Uterus (tissue), 3 donors: ENCODE measurements at regions not wholly inside any gene's neighbourhood (a gene's known extent, or its start where the extent isn't known, plus 50 kb on each side); places are given as distances from the start of the nearest gene placed in this dataset.

Experiments
- DNase-seq, 2 donors: peaks; one replicate each; pipeline ENCODE4 v3.0.0-alpha.2; 2019 to 2020
- H3K27ac ChIP-seq, 2 donors: fragments of 200-600 bp; sonication (generic); 1 replicate in 1 of 2; 2 replicates in 1 of 2; pipeline ENCODE4 v1.5.1; 2016 to 2018
- H3K27me3 ChIP-seq, 2 donors: fragments of 200-600 bp; sonication (generic); one replicate each; pipeline ENCODE4 v1.5.1; 2018 to 2019; ENCODE audit warnings: control low read depth in 1 of 2
- H3K36me3 ChIP-seq, 2 donors: fragments of 200-600 bp; sonication (generic); one replicate each; pipeline ENCODE4 v1.5.1; 2019; ENCODE audit warnings: control low read depth in 1 of 2
- H3K4me1 ChIP-seq, 2 donors: fragments of 200-600 bp; sonication (generic); one replicate each; pipeline ENCODE4 v1.5.1; 2018 to 2019; ENCODE audit warnings: control low read depth in 1 of 2
- H3K4me3 ChIP-seq, 2 donors: fragments of 200-600 bp; sonication (generic); 1 replicate in 1 of 2; 2 replicates in 1 of 2; pipeline ENCODE4 v1.5.1; 2018 to 2019; ENCODE audit warnings: mild to moderate bottlenecking in 1 of 2
- H3K9me3 ChIP-seq, 2 donors: fragments of 200-600 bp; sonication (generic); one replicate each; pipeline ENCODE4 v1.5.1; 2019; ENCODE audit warnings: control low read depth in 1 of 2
- CTCF ChIP-seq, 4 experiments: fragments of 200-600 bp in 2 of 4; fragments of 450-650 bp in 2 of 4; sonication (generic) in 2 of 4; IDR thresholded peaks; one replicate each; pipeline ENCODE4 v1.5.1; 2016 to 2019; ENCODE audit warnings: antibody characterized with exemption in 4 of 4, mild to moderate bottlenecking in 2 of 4, moderate library complexity in 1 of 4
- POLR2A ChIP-seq, 2 donors: fragments of 450-650 bp; IDR thresholded peaks; one replicate each; pipeline ENCODE4 v1.6.1; 2016; ENCODE audit warnings: antibody characterized with exemption in 2 of 2, mild to moderate bottlenecking in 1 of 2, moderate library complexity in 1 of 2
- intact Hi-C: fragments of 100-400 bp; cut with DNase I; formaldehyde crosslinking; loops from one replicate; pipeline ENCODE4 v1.15.1; 2023; ENCODE audit warnings: low total_unique reads
- donor health status: DM: yes; HTN: yes; CAD: no.

DNA sequence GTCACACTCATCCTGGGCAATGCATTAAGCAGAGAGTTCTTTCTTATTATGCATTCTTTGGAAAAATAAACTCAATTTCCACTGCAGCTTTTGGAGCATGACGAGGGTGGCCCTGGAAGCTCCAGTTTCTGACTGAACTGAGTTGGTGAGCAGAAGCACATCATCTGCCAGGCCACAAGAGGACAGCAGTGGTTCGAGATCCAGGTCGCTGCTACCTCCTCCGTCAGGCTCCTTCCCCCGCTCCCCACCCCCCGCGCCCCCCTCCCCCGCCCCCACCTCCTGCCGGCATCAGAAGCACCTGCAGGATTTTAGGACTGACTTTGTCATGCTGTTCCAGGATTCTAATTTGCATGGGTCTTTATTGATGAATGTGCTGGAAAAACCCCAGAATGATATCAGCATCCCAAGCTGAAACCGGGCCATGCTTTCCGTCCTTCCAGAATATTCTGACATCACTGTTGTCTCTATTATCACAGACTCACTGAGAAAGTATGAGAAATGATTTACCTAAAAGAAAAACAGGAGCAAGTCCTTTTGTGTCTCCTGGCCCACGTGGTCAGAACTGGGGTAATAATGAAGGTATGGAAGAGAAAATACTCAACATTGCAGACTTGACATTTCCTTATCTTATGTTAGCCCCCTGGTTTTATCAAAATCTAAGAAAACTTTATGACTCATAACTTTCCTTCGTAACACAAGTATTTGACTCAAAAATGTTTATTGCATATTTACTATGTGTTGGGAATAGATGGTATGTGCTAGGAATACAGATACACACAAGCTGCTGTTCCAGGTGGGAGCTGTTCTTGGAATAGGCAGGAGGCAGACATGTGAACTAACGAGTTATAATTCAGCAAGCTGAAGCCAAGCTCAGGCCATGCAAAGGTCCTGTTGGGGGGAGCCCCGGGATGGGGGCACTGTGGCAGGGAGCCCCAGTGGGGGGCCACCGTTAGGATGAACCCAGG is 220.2 kb upstream of the EXOC2 start:
- no peak overlapping the region for H3K4me3 ChIP-seq
- no peak overlapping the region for H3K27ac ChIP-seq
- H3K9me3 ChIP-seq: no peaks in the 10 kb centered on the region
- no peaks in the 10 kb centered on the region for H3K27me3 ChIP-seq
- intact Hi-C loops: no loop called here
- no peaks in the 10 kb centered on the region for H3K4me1 ChIP-seq
- H3K36me3 ChIP-seq: no peaks in the 10 kb centered on the region
- TF ChIP-seq POLR2A (IDR thresholded peaks at IDR 0.05): no peak
- TF ChIP-seq CTCF (IDR thresholded peaks at IDR 0.05): no peak
- no peak for DNase-seq

DNA sequence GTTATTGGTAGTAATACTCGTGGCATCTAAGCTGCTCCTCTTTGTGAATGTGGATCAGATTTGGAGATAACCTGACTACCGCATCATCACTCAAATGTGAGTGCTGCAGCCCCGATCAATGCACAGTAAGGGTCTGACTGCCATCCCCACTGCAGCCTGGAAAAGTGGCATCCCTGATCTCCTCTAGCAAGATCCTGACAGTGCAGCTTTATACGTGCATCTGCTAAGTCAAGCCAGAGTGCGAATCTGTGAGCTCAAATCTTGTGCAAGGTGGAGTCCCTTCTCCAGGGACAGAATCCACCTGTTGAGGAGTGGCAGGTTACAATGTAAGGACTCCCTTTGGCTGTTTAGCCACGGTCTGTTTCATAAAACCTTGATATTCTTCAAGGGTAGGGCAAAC is 215.0 kb upstream of the EXOC2 start:
- DNase-seq: no peak
- H3K27ac ChIP-seq: no peak overlapping the region
- TF ChIP-seq CTCF (IDR thresholded peaks at IDR 0.05): no peak
- TF ChIP-seq POLR2A (IDR thresholded peaks at IDR 0.05): no peak
- no peak overlapping the region for H3K4me3 ChIP-seq
- H3K36me3 ChIP-seq: no peaks in the 10 kb centered on the region
- H3K27me3 ChIP-seq: no peaks in the 10 kb centered on the region
- no peaks in the 10 kb centered on the region for H3K9me3 ChIP-seq
- H3K4me1 ChIP-seq: no peaks in the 10 kb centered on the region
- intact Hi-C loops: no loop called here

- Histone ChIP-seq H3K4me3 (no peak overlapping the region), H3K9me3 (no peaks in the 10 kb centered on the region), H3K36me3 (no peaks in the 10 kb centered on the region), H3K27me3 (no peaks in the 10 kb centered on the region), H3K27ac (no peak overlapping the region), H3K4me1 (no peaks in the 10 kb centered on the region)
- DNase-seq: no peak
- TF ChIP-seq CTCF (IDR thresholded peaks at IDR 0.05) (no peak), POLR2A (IDR thresholded peaks at IDR 0.05) (no peak)
- intact Hi-C loops: no loop called here
Observed at GRCh38 chr6:906920-907319, 214.0 kb upstream of the EXOC2 start.

GRCh38 chr6:905556-905955 is 212.6 kb upstream of the EXOC2 start:
- H3K27me3 ChIP-seq: no peaks in the 10 kb centered on the region
- intact Hi-C loops: no loop called here
- TF ChIP-seq POLR2A (IDR thresholded peaks at IDR 0.05) (no peak), CTCF (IDR thresholded peaks at IDR 0.05) (no peak)

GRCh38 chr6:904994-905393 is 212.1 kb upstream of the EXOC2 start:
- H3K27ac ChIP-seq: no peak overlapping the region
- DNase-seq: no peak
- no peaks in the 10 kb centered on the region for H3K27me3 ChIP-seq
- H3K4me3 ChIP-seq: no peak overlapping the region
- H3K36me3 ChIP-seq: no peaks in the 10 kb centered on the region
- H3K9me3 ChIP-seq: no peaks in the 10 kb centered on the region
- no peaks in the 10 kb centered on the region for H3K4me1 ChIP-seq
- intact Hi-C loops: no loop called here
- no peak for TF ChIP-seq CTCF (IDR thresholded peaks at IDR 0.05)
- TF ChIP-seq POLR2A (IDR thresholded peaks at IDR 0.05): no peak

More at GRCh38 chr6:905556-905955, 212.6 kb upstream of the EXOC2 start:
- no peak overlapping the region for H3K4me3 ChIP-seq
- H3K9me3 ChIP-seq: no peaks in the 10 kb centered on the region
- H3K4me1 ChIP-seq: no peaks in the 10 kb centered on the region
- H3K36me3 ChIP-seq: no peaks in the 10 kb centered on the region
- no peak for DNase-seq
- no peak overlapping the region for H3K27ac ChIP-seq
